Osteocyte (in vitro differentiated cells): ENCODE measurements at regions not wholly inside any gene's neighbourhood (a gene's known extent, or its start where the extent isn't known, plus 50 kb on each side); places are given as distances from the start of the nearest gene placed in this dataset.

Experiments
- DNase-seq: peaks from one replicate; pipeline ENCODE4 v3.0.0; 2021; ENCODE audit warnings: mixed read lengths; ENCODE audit not compliant: unreplicated experiment; ENCODE audit errors: extremely low spot score
- H3K27ac Mint-ChIP-seq: one replicate; pipeline ENCODE4 v1.8.0; 2021; ENCODE audit warnings: mild to moderate bottlenecking, mixed read lengths; ENCODE audit not compliant: unreplicated experiment
- H3K27me3 Mint-ChIP-seq: one replicate; pipeline ENCODE4 v1.8.0; 2021; ENCODE audit warnings: mixed read lengths; ENCODE audit not compliant: unreplicated experiment
- H3K36me3 Mint-ChIP-seq: one replicate; pipeline ENCODE4 v1.8.0; 2021; ENCODE audit warnings: mixed read lengths; ENCODE audit not compliant: unreplicated experiment
- H3K4me1 Mint-ChIP-seq: one replicate; pipeline ENCODE4 v1.8.0; 2021; ENCODE audit warnings: mixed read lengths; ENCODE audit not compliant: unreplicated experiment
- H3K4me3 Mint-ChIP-seq: one replicate; pipeline ENCODE4 v1.8.0; 2021; ENCODE audit warnings: mild to moderate bottlenecking, moderate library complexity, mixed read lengths; ENCODE audit not compliant: unreplicated experiment
- H3K9me3 Mint-ChIP-seq: one replicate; pipeline ENCODE4 v1.8.0; 2021; ENCODE audit warnings: mixed read lengths; ENCODE audit not compliant: unreplicated experiment
- CTCF ChIP-seq: fragments of 200-600 bp; sonication (generic); IDR thresholded peaks from 2 replicates; pipeline ENCODE4 v1.5.0; 2021; ENCODE audit warnings: antibody characterized with exemption, mild to moderate bottlenecking, moderate library complexity

GRCh38 chr11:27938011-27938410, 169.9 kb downstream of the KIF18A start:
- H3K9me3 Mint-ChIP-seq, result peaks cover 3% of the 10 kb centered on the region
- no peaks in the 10 kb centered on the region for H3K27me3 Mint-ChIP-seq
- no peak overlapping the region for H3K27ac Mint-ChIP-seq
- H3K4me3 Mint-ChIP-seq, result no peak overlapping the region
- H3K36me3 Mint-ChIP-seq, result no peaks in the 10 kb centered on the region
- no peak for DNase-seq
- TF ChIP-seq CTCF, result no peak
- H3K4me1 Mint-ChIP-seq, result peaks cover 19% of the 10 kb centered on the region

- peaks cover 19% of the 10 kb centered on the region for H3K4me1 Mint-ChIP-seq
- no peaks in the 10 kb centered on the region for H3K9me3 Mint-ChIP-seq
- H3K27me3 Mint-ChIP-seq, result no peaks in the 10 kb centered on the region
- peak overlapping the region; percentile 89 for H3K27ac Mint-ChIP-seq
- no peak for TF ChIP-seq CTCF
- H3K4me3 Mint-ChIP-seq, result no peak overlapping the region
- no peaks in the 10 kb centered on the region for H3K36me3 Mint-ChIP-seq
- DNase-seq, result no peak
Measured at GRCh38 chr11:27934830-27935145, 173.2 kb downstream of the KIF18A start.

GRCh38 chr11:27933992-27934829, 173.7 kb downstream of the KIF18A start:
- no peak for TF ChIP-seq CTCF

GRCh38 chr11:27931770-27932169, 176.2 kb downstream of the KIF18A start:
- TF ChIP-seq CTCF, result no peak
- Mint-ChIP-seq H3K27ac (no peak overlapping the region), H3K4me1 (peaks cover 31% of the 10 kb centered on the region), H3K27me3 (no peaks in the 10 kb centered on the region), H3K4me3 (no peak overlapping the region), H3K9me3 (no peaks in the 10 kb centered on the region), H3K36me3 (no peaks in the 10 kb centered on the region)
- no peak for DNase-seq

More at GRCh38 chr11:27933992-27934829, 173.7 kb downstream of the KIF18A start:
- H3K4me1 Mint-ChIP-seq, result peaks cover 19% of the 10 kb centered on the region
- no peaks in the 10 kb centered on the region for H3K9me3 Mint-ChIP-seq
- no peak for DNase-seq
- H3K27me3 Mint-ChIP-seq, result no peaks in the 10 kb centered on the region
- H3K27ac Mint-ChIP-seq, result peak overlapping the region; percentile 89
- H3K36me3 Mint-ChIP-seq, result no peaks in the 10 kb centered on the region
- H3K4me3 Mint-ChIP-seq, result no peak overlapping the region

- no peak for TF ChIP-seq CTCF
- Mint-ChIP-seq H3K4me1 (peaks cover 38% of the 10 kb centered on the region), H3K27me3 (no peaks in the 10 kb centered on the region), H3K36me3 (no peaks in the 10 kb centered on the region), H3K4me3 (no peak overlapping the region), H3K9me3 (no peaks in the 10 kb centered on the region), H3K27ac (no peak overlapping the region)
- no peak for DNase-seq
Measured at GRCh38 chr11:27930946-27931345, 177.0 kb downstream of the KIF18A start.
